Activated naive CD4-positive, alpha-beta T cell treated with anti-CD3 and anti-CD28 coated beads, Interleukin-2, amount 10 ng/mL, durations not matched to agents 7 days and 5 days (primary cell): ENCODE measurements at regions not wholly inside any gene's neighbourhood (a gene's known extent, or its start where the extent isn't known, plus 50 kb on each side); places are given as distances from the start of the nearest gene placed in this dataset.
"Not testable (repeated sequence)": the region's sequence is repeated elsewhere in the genome, so short reads cannot be mapped to it uniquely, and the experiment has no call there.

Experiments used
- CTCF ChIA-PET: fragments of 350-600 bp; sonication (Branson Sonifier 250); formaldehyde crosslinking; loops from one replicate; lab custom pipeline; 2021; ENCODE audit warnings: antibody characterized with exemption; lab: Charles Lee
- DNase-seq: peaks from one replicate; pipeline ENCODE4 v3.0.0-alpha.2; 2020
- H3K27ac Mint-ChIP-seq: one replicate; pipeline ENCODE4 v1.8.0; 2021; ENCODE audit warnings: mild to moderate bottlenecking, moderate library complexity, mixed read lengths
- H3K27me3 Mint-ChIP-seq: one replicate; pipeline ENCODE4 v1.8.0; 2021; ENCODE audit warnings: mild to moderate bottlenecking, mixed read lengths
- H3K36me3 Mint-ChIP-seq: one replicate; pipeline ENCODE4 v1.8.0; 2021; ENCODE audit warnings: mixed read lengths
- H3K4me1 Mint-ChIP-seq: one replicate; pipeline ENCODE4 v1.8.0; 2021; ENCODE audit warnings: mixed read lengths
- H3K4me3 Mint-ChIP-seq: one replicate; pipeline ENCODE4 v1.8.0; 2021; ENCODE audit warnings: mild to moderate bottlenecking, moderate library complexity, mixed read lengths
- H3K9me3 Mint-ChIP-seq: one replicate; pipeline ENCODE4 v1.8.0; 2021; ENCODE audit warnings: mixed read lengths

DNA sequence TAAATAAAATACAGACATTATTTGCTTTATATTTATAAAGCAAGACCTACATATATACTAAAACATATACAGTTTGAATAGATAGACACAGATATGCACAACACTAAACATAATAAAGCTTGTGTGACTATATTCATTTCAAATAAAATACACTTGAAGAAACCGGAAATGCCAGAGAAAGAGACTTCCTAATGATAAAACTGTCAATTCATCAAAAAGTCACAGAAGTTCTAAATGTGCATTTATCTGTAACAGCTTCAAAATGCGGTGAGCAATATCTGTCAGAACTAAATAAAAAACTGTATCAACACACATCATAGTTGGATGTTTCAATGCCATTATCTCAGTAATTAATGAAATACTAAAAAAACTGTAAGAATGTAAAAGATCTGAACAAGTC is 60.6 kb upstream of the CTSV start:
- H3K36me3 Mint-ChIP-seq, H3K27me3 Mint-ChIP-seq, H3K9me3 Mint-ChIP-seq, H3K4me1 Mint-ChIP-seq, DNase-seq, H3K27ac Mint-ChIP-seq, H3K4me3 Mint-ChIP-seq, CTCF ChIA-PET: not testable (repeated sequence)

DNA sequence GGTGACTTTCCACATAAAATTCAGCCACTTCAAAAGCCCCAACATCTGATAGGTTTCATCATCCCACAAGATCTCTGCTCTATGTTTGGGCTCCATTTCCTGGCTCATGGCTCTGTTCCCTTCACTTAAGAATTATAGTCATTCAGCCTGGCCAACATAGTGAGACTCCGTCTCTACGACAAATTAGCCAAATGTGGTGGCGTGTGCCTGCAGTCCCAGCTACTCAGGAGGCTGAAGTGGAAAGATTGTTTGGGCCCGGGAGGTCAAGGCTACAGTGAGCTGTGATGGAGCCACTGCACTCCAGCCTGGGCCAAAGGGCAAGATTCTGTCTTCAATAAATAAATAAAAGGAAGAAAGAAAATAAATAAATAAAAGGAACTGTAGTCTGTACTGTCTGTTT is 57.9 kb upstream of the CTSV start:
- no peak for DNase-seq
- Mint-ChIP-seq H3K27me3 (peaks cover 7% of the 10 kb centered on the region), H3K27ac (no peak overlapping the region), H3K9me3 (no peaks in the 10 kb centered on the region), H3K36me3 (no peaks in the 10 kb centered on the region), H3K4me1 (no peaks in the 10 kb centered on the region), H3K4me3 (no peak overlapping the region)
- CTCF ChIA-PET = no interaction called here

DNA sequence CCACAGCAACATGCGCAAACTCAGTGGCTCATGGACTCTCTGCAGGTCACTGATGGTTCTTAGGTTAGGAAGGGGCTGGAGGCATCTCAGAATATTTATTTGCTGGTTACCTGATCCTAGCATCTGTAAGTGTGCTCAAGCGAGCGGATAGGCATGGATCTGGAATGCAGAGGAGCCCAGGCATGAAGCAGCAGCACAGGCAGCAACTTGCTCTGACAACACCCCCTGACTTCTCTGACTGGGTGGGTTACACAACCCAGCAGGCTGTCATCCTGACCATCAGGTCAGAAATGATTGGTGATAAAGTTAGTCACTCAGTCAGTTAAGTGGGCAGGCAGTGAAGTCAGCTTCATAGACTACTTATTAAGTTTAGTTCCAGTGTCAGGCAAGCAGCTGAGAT is 50.4 kb upstream of the CTSV start:
- peaks cover 23% of the 10 kb centered on the region for H3K27me3 Mint-ChIP-seq
- H3K36me3 Mint-ChIP-seq, DNase-seq, H3K4me3 Mint-ChIP-seq, H3K27ac Mint-ChIP-seq, H3K9me3 Mint-ChIP-seq, H3K4me1 Mint-ChIP-seq, CTCF ChIA-PET: not testable (repeated sequence)
